IMR-90 (cell line): ENCODE measurements at regions not wholly inside any gene's neighbourhood (a gene's known extent, or its start where the extent isn't known, plus 50 kb on each side); places are given as distances from the start of the nearest gene placed in this dataset.
A peak's percentile ranks its signal among the peaks of the same experiment; 100 is the strongest.

Experiments
- ATAC-seq: fragments of 200-7000 bp; cut with Tn5 transposase; 2 replicates; pipeline ENCODE4 v1.9.1; 2020; ENCODE audit warnings: low read depth, mild to moderate bottlenecking, moderate library complexity
- BruUV-seq: library from RNA; stranded (reverse); fragments of 400-500 nt; replicated peaks from 2 replicates; lab custom pipeline; 2021; lab: Mats Ljungman, UMichigan
- CTCF ChIA-PET: fragments of 300-600 bp; formaldehyde crosslinking; extraction: SDS; loops from one replicate; lab custom pipeline; 2021; ENCODE audit warnings: antibody characterized with exemption; lab: Yijun Ruan, JAX
- POLR2A ChIA-PET: fragments of 300-600 bp; sonication (Branson Sonifier 250); formaldehyde crosslinking; loops from one replicate; lab custom pipeline; 2022; ENCODE audit warnings: antibody characterized with exemption; ENCODE audit not compliant: unreplicated experiment; lab: Charles Lee
- DNase-seq: peaks from one replicate; pipeline ENCODE4 v3.0.0; 2013
- H2AFZ ChIP-seq: replicated peaks from 2 replicates; pipeline ENCODE3; 2013; ENCODE audit warnings: low read length, mild to moderate bottlenecking; ENCODE audit not compliant: poor library complexity
- H2AK5ac ChIP-seq: 2 replicates; pipeline ENCODE4 v1.6.1; 2013; ENCODE audit warnings: low read depth, low read length, inconsistent platforms
- H2AK9ac ChIP-seq: replicated peaks from 2 replicates; pipeline ENCODE3; 2013; ENCODE audit warnings: mild to moderate bottlenecking, low read depth, low read length, moderate library complexity; ENCODE audit not compliant: poor library complexity
- H2BK120ac ChIP-seq: 2 replicates; pipeline ENCODE4 v1.6.1; 2013; ENCODE audit warnings: low read depth, low read length, inconsistent platforms
- H2BK15ac ChIP-seq: 3 replicates; pipeline ENCODE4 v1.6.1; 2013; ENCODE audit warnings: low read depth, low read length, inconsistent platforms
- H2BK20ac ChIP-seq: 2 replicates; pipeline ENCODE4 v1.6.1; 2013; ENCODE audit warnings: low read depth, mild to moderate bottlenecking, inconsistent platforms, low read length, moderate library complexity
- H2BK5ac ChIP-seq: 2 replicates; pipeline ENCODE4 v1.6.1; 2013; ENCODE audit warnings: mild to moderate bottlenecking, low read depth, low read length, inconsistent platforms; ENCODE audit not compliant: poor library complexity, severe bottlenecking
- H3K14ac ChIP-seq: replicated peaks from 2 replicates; pipeline ENCODE4 v1.6.1; 2013; ENCODE audit warnings: low read depth, low read length, inconsistent platforms
- H3K18ac ChIP-seq: 2 replicates; pipeline ENCODE4 v1.6.1; 2013; ENCODE audit warnings: low read depth, low read length, control low read depth
- H3K23ac ChIP-seq: 2 replicates; pipeline ENCODE4 v1.6.1; 2013; ENCODE audit warnings: low read depth, low read length, inconsistent platforms
- H3K27ac ChIP-seq: 2 replicates; pipeline ENCODE4 v1.5.1; 2013; ENCODE audit warnings: mild to moderate bottlenecking, control low read depth, low read length; ENCODE audit not compliant: insufficient read depth
- H3K27me3 ChIP-seq: 2 replicates; pipeline ENCODE4 v1.6.1; 2013; ENCODE audit warnings: low read length; ENCODE audit not compliant: control insufficient read depth, insufficient read depth
- H3K36me3 ChIP-seq: 2 replicates; pipeline ENCODE4 v1.6.1; 2013; ENCODE audit warnings: low read length, mixed read lengths; ENCODE audit not compliant: control insufficient read depth, insufficient read depth
- H3K4ac ChIP-seq: 2 replicates; pipeline ENCODE4 v1.6.1; 2013; ENCODE audit warnings: low read depth, low read length, inconsistent platforms
- H3K4me1 ChIP-seq: 2 replicates; pipeline ENCODE4 v1.6.1; 2013; ENCODE audit warnings: low read length, mixed read lengths; ENCODE audit not compliant: control insufficient read depth, insufficient read depth
- H3K4me2 ChIP-seq: 2 replicates; pipeline ENCODE4 v1.6.1; 2013; ENCODE audit warnings: low read depth, mild to moderate bottlenecking, control low read depth, low read length, moderate library complexity
- H3K4me3 ChIP-seq: 2 replicates; pipeline ENCODE4 v1.5.1; 2013; ENCODE audit warnings: low read depth, mild to moderate bottlenecking, control low read depth, low read length, moderate library complexity; ENCODE audit not compliant: insufficient read depth
- H3K56ac ChIP-seq: 2 replicates; pipeline ENCODE4 v1.6.1; 2013; ENCODE audit warnings: low read length, inconsistent platforms; ENCODE audit not compliant: insufficient read depth; ENCODE audit errors: extremely low read depth
- H3K79me1 ChIP-seq, 2 experiments: 2 replicates each; pipeline ENCODE4 v1.6.1; 2013; ENCODE audit warnings: low read length in 2 of 2, inconsistent platforms in 1 of 2, low read depth in 1 of 2
- H3K9ac ChIP-seq: 2 replicates; pipeline ENCODE4 v1.6.1; 2013; ENCODE audit warnings: low read depth, low read length, control low read depth
- H3K9me1 ChIP-seq: 2 replicates; pipeline ENCODE4 v1.6.1; 2013; ENCODE audit warnings: low read length, inconsistent platforms; ENCODE audit not compliant: insufficient read depth
- H3K9me3 ChIP-seq: 2 replicates; pipeline ENCODE4 v1.6.1; 2013; ENCODE audit warnings: low read length; ENCODE audit not compliant: control insufficient read depth, insufficient read depth
- H4K20me1 ChIP-seq: 2 replicates; pipeline ENCODE4 v1.6.1; 2013; ENCODE audit warnings: low read length, inconsistent platforms; ENCODE audit not compliant: insufficient read depth
- H4K5ac ChIP-seq: 2 replicates; pipeline ENCODE4 v1.6.1; 2013; ENCODE audit warnings: mild to moderate bottlenecking, low read depth, low read length, control low read depth
- H4K8ac ChIP-seq, 2 experiments: 2 replicates each; pipeline ENCODE4 v1.6.1; 2013; ENCODE audit warnings: low read depth in 2 of 2, low read length in 2 of 2, control low read depth in 1 of 2, inconsistent platforms in 1 of 2
- H4K91ac ChIP-seq: 2 replicates; pipeline ENCODE4 v1.6.1; 2013; ENCODE audit warnings: low read depth, low read length, inconsistent platforms; ENCODE audit not compliant: insufficient read depth
- BHLHE40 ChIP-seq: fragments of 150-350 bp; IDR thresholded peaks from 2 replicates; pipeline ENCODE4 v1.6.1; 2016; ENCODE audit warnings: mild to moderate bottlenecking, low read depth, low read length
- CHD1 ChIP-seq: IDR thresholded peaks from 2 replicates; pipeline ENCODE4 v1.6.1; 2012; ENCODE audit warnings: low read depth, low read length, improper control_type of control experiment
- CTCF ChIP-seq: conservative IDR thresholded peaks from 2 replicates; pipeline ENCODE4 v1.5.1; 2012; ENCODE audit warnings: mild to moderate bottlenecking, low read depth, low read length, improper control_type of control experiment
- ELK1 ChIP-seq: fragments of 150-350 bp; IDR thresholded peaks from 2 replicates; pipeline ENCODE4 v1.6.1; 2016; ENCODE audit warnings: low read depth, mild to moderate bottlenecking, low read length, moderate library complexity, borderline replicate concordance
- FOS ChIP-seq: fragments of 150-350 bp; IDR thresholded peaks from 2 replicates; pipeline ENCODE4 v1.6.1; 2016; ENCODE audit warnings: low read depth, low read length
- MAFK ChIP-seq: IDR thresholded peaks from 2 replicates; pipeline ENCODE4 v1.6.1; 2012; ENCODE audit warnings: low read depth, low read length, improper control_type of control experiment
- MAZ ChIP-seq: IDR thresholded peaks from 2 replicates; pipeline ENCODE4 v1.6.1; 2012; ENCODE audit warnings: low read depth, mild to moderate bottlenecking, low read length, improper control_type of control experiment, moderate library complexity, borderline replicate concordance
- MXI1 ChIP-seq: IDR thresholded peaks from 2 replicates; pipeline ENCODE4 v1.6.1; 2012; ENCODE audit warnings: low read depth, mild to moderate bottlenecking, low read length, moderate library complexity, borderline replicate concordance
- RAD21 ChIP-seq: IDR thresholded peaks from 2 replicates; pipeline ENCODE4 v1.6.1; 2012; ENCODE audit warnings: low read length, improper control_type of control experiment
- RCOR1 ChIP-seq: IDR thresholded peaks from 2 replicates; pipeline ENCODE4 v1.6.1; 2012; ENCODE audit warnings: mild to moderate bottlenecking, low read length, improper control_type of control experiment; ENCODE audit not compliant: insufficient replicate concordance
- RFX5 ChIP-seq: IDR thresholded peaks from 2 replicates; pipeline ENCODE4 v1.8.0; 2012; ENCODE audit warnings: low read depth, mild to moderate bottlenecking, low read length, moderate library complexity
- SMC3 ChIP-seq: fragments of 150-350 bp; IDR thresholded peaks from 2 replicates; pipeline ENCODE4 v1.6.1; 2016; ENCODE audit warnings: low read depth, mild to moderate bottlenecking, antibody characterized with exemption, low read length, moderate library complexity
- WGBS, 2 experiments: methylation state at CpG; one replicate each; pipeline versions ENCODE4 v1.1.5 to v1.1.7; 2013; ENCODE audit warnings: missing lambda C conversion rate in 2 of 2; ENCODE audit not compliant: insufficient read length in 1 of 2; ENCODE audit errors: extremely low coverage in 2 of 2; 5-methylcytosine and 5-hydroxymethylcytosine counted together
- dilution Hi-C: fragments of 300-500 bp; cut with HindIII; formaldehyde crosslinking; loops from one replicate; pipeline ENCODE4 v1.14.3; 2018; ENCODE audit warnings: low sequenced_read_pairs; ENCODE audit not compliant: unreplicated experiment
- in situ Hi-C: fragments of 300-500 bp; cut with MboI; formaldehyde crosslinking; loops from 3 replicates; pipeline ENCODE4 v1.14.3; 2019; ENCODE audit warnings: low sequenced_read_pairs, inconsistent platforms, mixed read lengths
- intact Hi-C: fragments of 100-400 bp; cut with micrococcal nuclease; formaldehyde crosslinking; loops from 2 replicates; pipeline ENCODE4 v1.10.0; 2022

- no TSS peak for BruUV-seq
Measured at GRCh38 chr1:195569934-195570333, 1038.3 kb downstream of the KCNT2 start.

More at GRCh38 chr1:195569934-195570333, 1038.3 kb downstream of the KCNT2 start:
- in situ Hi-C loops (no loop called here), dilution Hi-C loops (no loop called here), intact Hi-C loops (no loop called here)
- Histone ChIP-seq H3K27me3 (no peaks in the 10 kb centered on the region), H3K4me2 (no peak overlapping the region), H4K8ac (no peak overlapping the region), H3K27ac (no peak overlapping the region), H2AFZ (no peak overlapping the region), H3K9me3 (no peaks in the 10 kb centered on the region), H3K9ac (no peak overlapping the region), H3K18ac (no peak overlapping the region), H3K14ac (no peak overlapping the region), H3K9me1 (no peaks in the 10 kb centered on the region), H4K91ac (no peak overlapping the region), H2AK9ac (no peak overlapping the region), H2BK20ac (no peak overlapping the region), H2AK5ac (no peak overlapping the region), H3K56ac (no peak overlapping the region), H2BK120ac (no peak overlapping the region), H3K23ac (no peak overlapping the region), H4K20me1 (no peaks in the 10 kb centered on the region), H3K4me3 (no peak overlapping the region), H2BK15ac (no peak overlapping the region), H3K4ac (no peak overlapping the region), H2BK5ac (no peak overlapping the region), H3K4me1 (peaks cover 3% of the 10 kb centered on the region), H3K36me3 (no peaks in the 10 kb centered on the region), H3K79me1 (no peaks in the 10 kb centered on the region), H4K5ac (no peak overlapping the region)
- peak; percentile 57 for DNase-seq
- ATAC-seq, result peak; percentile 60
- POLR2A ChIA-PET, result no interaction called here
- WGBS, 2 experiments, result no CpG with 5 or more reads among the region's 3 CpGs
- CTCF ChIA-PET, result no interaction called here
- TF ChIP-seq RCOR1 (no peak), BHLHE40 (no peak), RFX5 (no peak), ELK1 (no peak), FOS (no peak), RAD21 (no peak), CHD1 (no peak), SMC3 (no peak), MXI1 (no peak), CTCF (no peak), MAZ (no peak), MAFK (no peak)
